ENCODE measurements at regions not wholly inside any gene's neighbourhood (a gene's known extent, or its start where the extent isn't known, plus 50 kb on each side); places are given as distances from the start of the nearest gene placed in this dataset.

DNA sequence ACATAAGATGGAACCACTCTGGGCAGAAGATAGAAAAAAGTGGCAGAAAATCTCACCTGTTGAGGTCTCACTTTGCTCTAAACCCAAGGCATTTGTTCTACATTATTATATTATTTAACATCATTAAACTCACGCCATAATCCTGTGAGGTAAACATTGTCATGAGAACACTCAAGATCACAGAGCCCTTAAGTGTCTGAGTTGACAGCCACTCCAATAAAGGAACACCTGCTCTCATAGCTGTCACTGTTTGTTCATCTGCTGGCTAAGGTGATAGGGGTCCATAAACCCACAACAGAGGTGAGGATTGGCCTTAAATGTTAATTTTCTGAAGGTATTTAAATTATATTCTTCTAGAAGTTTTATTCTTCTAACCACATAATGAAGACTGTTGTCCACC is 439.7 kb downstream of the RIT2 start:
- Histone ChIP-seq H3K4me3 (ENCODE audit: low read length in 2 of 2) (no peak overlapping the region), H3K27me3 (ENCODE audit: control insufficient read depth in 1 of 2, insufficient read depth in 2 of 2, low read length in 1 of 2) (no peaks in the 10 kb centered on the region), H3K4me1 (ENCODE audit: control insufficient read depth in 1 of 2, insufficient read depth in 2 of 2, low read length in 2 of 2) (no peaks in the 10 kb centered on the region), H3K36me3 (ENCODE audit: control insufficient read depth in 1 of 2, insufficient read depth in 2 of 2, low read length in 1 of 2) (no peaks in the 10 kb centered on the region), H3K27ac (ENCODE audit: low read depth in 1 of 2, low read length in 2 of 2) (no peak overlapping the region), H3K9me3 (ENCODE audit: control insufficient read depth, low read length) (no peaks in the 10 kb centered on the region)
- intact Hi-C loops (cut with DNase I) = no loop called here
- whole genome bisulfite sequencing, 2 donors = 81 to 91% methylated on average over 1 of the region's 1 CpG
- no peak for ATAC-seq (ENCODE audit: low FRiP score)
- no peak for DNase-seq

DNA sequence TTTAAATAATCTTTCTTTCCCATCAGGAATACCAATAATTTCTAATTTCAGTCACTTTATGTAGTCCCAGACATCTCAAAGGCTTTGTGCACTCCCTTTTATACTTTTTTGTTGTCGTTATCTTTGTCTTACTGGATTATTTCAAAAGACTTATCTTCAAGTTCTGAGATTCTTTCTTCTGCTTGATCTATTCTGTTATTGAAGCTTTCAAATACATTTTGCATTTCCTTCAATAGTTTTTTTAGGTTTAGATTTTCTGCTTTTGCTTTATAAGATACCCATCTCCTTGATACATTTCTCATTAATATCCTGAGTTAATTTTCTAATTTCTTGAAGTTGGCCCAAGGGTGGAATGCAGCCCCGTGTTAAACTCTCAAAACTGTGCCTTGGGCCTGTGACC is 432.4 kb downstream of the RIT2 start:
- WGBS, 2 donors = 82 to 86% methylated on average over 2 of the region's 2 CpGs
- no peak for ATAC-seq (ENCODE audit: low FRiP score)
- intact Hi-C loops (cut with DNase I) = no loop called here

DNA sequence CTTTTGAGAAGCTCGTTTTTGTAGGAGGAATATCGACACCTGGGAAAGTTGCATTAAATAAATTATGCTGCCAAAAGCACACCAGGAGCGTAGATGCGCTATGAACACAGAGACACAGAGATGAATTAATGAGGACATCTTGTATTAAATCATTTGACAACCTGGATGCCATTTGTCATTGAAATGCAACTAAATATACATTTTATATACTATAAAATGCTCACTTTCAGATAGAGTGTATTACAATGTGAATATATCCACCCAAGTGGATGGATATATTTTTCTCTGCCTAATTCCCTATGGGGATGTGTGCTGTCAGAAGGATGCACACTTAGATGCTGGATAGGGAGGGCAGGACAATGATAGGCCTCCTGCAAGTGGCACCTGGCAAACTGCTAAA is 426.2 kb downstream of the RIT2 start:
- no peak for ATAC-seq (ENCODE audit: low FRiP score)

More for the DNA sequence above, 432.4 kb downstream of the RIT2 start:
- no peak for DNase-seq
- H3K4me3 ChIP-seq (ENCODE audit: low read length in 2 of 2) = no peak overlapping the region
- no peaks in the 10 kb centered on the region for H3K27me3 ChIP-seq (ENCODE audit: control insufficient read depth in 1 of 2, insufficient read depth in 2 of 2, low read length in 1 of 2)
- no peaks in the 10 kb centered on the region for H3K9me3 ChIP-seq (ENCODE audit: control insufficient read depth, low read length)
- H3K36me3 ChIP-seq (ENCODE audit: control insufficient read depth in 1 of 2, insufficient read depth in 2 of 2, low read length in 1 of 2) = no peaks in the 10 kb centered on the region
- no peaks in the 10 kb centered on the region for H3K4me1 ChIP-seq (ENCODE audit: control insufficient read depth in 1 of 2, insufficient read depth in 2 of 2, low read length in 2 of 2)
- no peak overlapping the region for H3K27ac ChIP-seq (ENCODE audit: low read depth in 1 of 2, low read length in 2 of 2)

More for the DNA sequence above, 426.2 kb downstream of the RIT2 start:
- no peak overlapping the region for H3K4me3 ChIP-seq (ENCODE audit: low read length in 2 of 2)
- intact Hi-C loops (cut with DNase I) = no loop called here
- H3K4me1 ChIP-seq (ENCODE audit: control insufficient read depth in 1 of 2, insufficient read depth in 2 of 2, low read length in 2 of 2) = no peaks in the 10 kb centered on the region
- 82 to 84% methylated on average over 4 of the region's 4 CpGs for WGBS, 2 donors
- H3K36me3 ChIP-seq (ENCODE audit: control insufficient read depth in 1 of 2, insufficient read depth in 2 of 2, low read length in 1 of 2) = no peaks in the 10 kb centered on the region
- no peaks in the 10 kb centered on the region for H3K9me3 ChIP-seq (ENCODE audit: control insufficient read depth, low read length)
- DNase-seq = no peak
- H3K27ac ChIP-seq (ENCODE audit: low read depth in 1 of 2, low read length in 2 of 2) = no peak overlapping the region
- H3K27me3 ChIP-seq (ENCODE audit: control insufficient read depth in 1 of 2, insufficient read depth in 2 of 2, low read length in 1 of 2) = no peaks in the 10 kb centered on the region

Data from aorta (tissue), 5 donors.